Colonic mucosa (tissue), 4 donors: ENCODE measurements at regions not wholly inside any gene's neighbourhood (a gene's known extent, or its start where the extent isn't known, plus 50 kb on each side); places are given as distances from the start of the nearest gene placed in this dataset.
"Not testable (repeated sequence)": the region's sequence is repeated elsewhere in the genome, so short reads cannot be mapped to it uniquely, and the experiment has no call there.

Experiments used
- DNase-seq: peaks from one replicate; pipeline ENCODE4 v3.0.0-alpha.2; 2020
- H3K27ac ChIP-seq: fragments of 200-600 bp; one replicate; pipeline ENCODE4 v1.8.0; 2021
- H3K27me3 ChIP-seq: fragments of 200-600 bp; one replicate; pipeline ENCODE4 v1.8.0; 2021
- H3K36me3 ChIP-seq: fragments of 200-600 bp; one replicate; pipeline ENCODE4 v1.8.0; 2021
- H3K4me1 ChIP-seq: fragments of 200-600 bp; one replicate; pipeline ENCODE4 v1.8.0; 2021; ENCODE audit warnings: mild to moderate bottlenecking
- H3K4me3 ChIP-seq: fragments of 200-600 bp; one replicate; pipeline ENCODE4 v1.8.0; 2021
- H3K9ac ChIP-seq, 2 donors: one replicate each; pipeline ENCODE4 v1.7.0; 2013; ENCODE audit warnings: control low read depth in 2 of 2, low read depth in 2 of 2, low read length in 2 of 2
- H3K9me3 ChIP-seq: fragments of 200-600 bp; one replicate; pipeline ENCODE4 v1.8.0; 2021
- intact Hi-C: fragments of 100-400 bp; cut with DNase I; formaldehyde crosslinking; loops from one replicate; pipeline ENCODE4 v1.14.1; 2022
- TF ChIP-seq, protein P1 (sequence below): fragments of 200-600 bp; IDR thresholded peaks from one replicate; pipeline ENCODE4 v1.8.0; 2022; ENCODE audit warnings: antibody characterized with exemption, mild to moderate bottlenecking
- donor health status: healthy.
- donor health status: DM: no; HTN: no; CAD: no.
- donor health status: DM: no; HTN: no; CAD: no.

DNA sequence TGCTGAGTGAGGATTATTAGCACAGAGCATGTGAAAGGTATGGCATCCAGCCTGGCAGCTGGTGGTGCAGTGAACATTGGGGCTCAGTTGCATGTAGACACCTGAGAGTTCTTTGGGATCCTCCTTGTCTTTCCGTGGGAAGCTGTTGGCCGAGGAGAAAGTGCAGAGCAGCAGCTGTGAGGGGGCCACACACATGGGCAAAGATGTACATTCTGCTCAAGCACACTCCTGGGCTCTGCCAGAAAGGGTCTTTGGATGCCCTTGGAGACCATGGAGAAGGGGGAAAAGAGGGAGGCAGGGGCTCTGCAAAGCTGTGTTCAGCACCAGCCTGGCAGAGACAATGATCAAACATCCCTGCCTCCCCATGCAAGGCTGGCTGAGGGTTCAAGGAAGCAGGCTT lies 138.7 kb upstream of the PITX1 start:
- DNase-seq, result no peak
- H3K27ac ChIP-seq, result no peak overlapping the region
- intact Hi-C loops, result no loop called here

DNA sequence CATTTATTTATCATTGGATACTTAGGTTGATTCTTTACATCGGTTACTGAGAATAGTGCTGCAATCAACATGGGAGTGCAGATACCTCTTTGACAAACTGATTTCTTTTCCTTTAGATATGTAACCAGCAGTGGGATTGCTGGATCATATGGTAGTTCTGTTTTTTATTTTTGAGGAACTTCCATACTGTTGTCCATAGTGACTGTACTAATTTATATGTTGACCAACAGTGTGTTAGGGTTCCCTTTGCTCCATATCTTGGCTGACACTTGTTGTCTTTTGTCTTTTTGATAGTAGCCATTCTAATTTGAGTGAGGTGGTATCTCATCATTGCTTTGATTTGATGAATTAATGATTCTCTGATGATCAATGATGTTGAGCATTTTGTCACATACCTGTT lies 137.3 kb upstream of the PITX1 start:
- DNase-seq, result no peak
- Histone ChIP-seq H3K27me3 (no peaks in the 10 kb centered on the region), H3K4me1 (no peaks in the 10 kb centered on the region), H3K27ac (no peak overlapping the region), H3K9me3 (no peaks in the 10 kb centered on the region), H3K9ac (no peak overlapping the region), H3K4me3 (no peak overlapping the region), H3K36me3 (no peaks in the 10 kb centered on the region)
- intact Hi-C loops, result no loop called here
- TF ChIP-seq, protein P1, sequence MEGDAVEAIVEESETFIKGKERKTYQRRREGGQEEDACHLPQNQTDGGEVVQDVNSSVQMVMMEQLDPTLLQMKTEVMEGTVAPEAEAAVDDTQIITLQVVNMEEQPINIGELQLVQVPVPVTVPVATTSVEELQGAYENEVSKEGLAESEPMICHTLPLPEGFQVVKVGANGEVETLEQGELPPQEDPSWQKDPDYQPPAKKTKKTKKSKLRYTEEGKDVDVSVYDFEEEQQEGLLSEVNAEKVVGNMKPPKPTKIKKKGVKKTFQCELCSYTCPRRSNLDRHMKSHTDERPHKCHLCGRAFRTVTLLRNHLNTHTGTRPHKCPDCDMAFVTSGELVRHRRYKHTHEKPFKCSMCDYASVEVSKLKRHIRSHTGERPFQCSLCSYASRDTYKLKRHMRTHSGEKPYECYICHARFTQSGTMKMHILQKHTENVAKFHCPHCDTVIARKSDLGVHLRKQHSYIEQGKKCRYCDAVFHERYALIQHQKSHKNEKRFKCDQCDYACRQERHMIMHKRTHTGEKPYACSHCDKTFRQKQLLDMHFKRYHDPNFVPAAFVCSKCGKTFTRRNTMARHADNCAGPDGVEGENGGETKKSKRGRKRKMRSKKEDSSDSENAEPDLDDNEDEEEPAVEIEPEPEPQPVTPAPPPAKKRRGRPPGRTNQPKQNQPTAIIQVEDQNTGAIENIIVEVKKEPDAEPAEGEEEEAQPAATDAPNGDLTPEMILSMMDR, result no peak

More for the DNA sequence above, 138.7 kb upstream of the PITX1 start:
- TF ChIP-seq, protein P1, result no peak
- Histone ChIP-seq H3K9ac (no peak overlapping the region), H3K4me3 (no peak overlapping the region), H3K36me3 (no peaks in the 10 kb centered on the region), H3K4me1 (no peaks in the 10 kb centered on the region), H3K9me3 (no peaks in the 10 kb centered on the region), H3K27me3 (no peaks in the 10 kb centered on the region)

DNA sequence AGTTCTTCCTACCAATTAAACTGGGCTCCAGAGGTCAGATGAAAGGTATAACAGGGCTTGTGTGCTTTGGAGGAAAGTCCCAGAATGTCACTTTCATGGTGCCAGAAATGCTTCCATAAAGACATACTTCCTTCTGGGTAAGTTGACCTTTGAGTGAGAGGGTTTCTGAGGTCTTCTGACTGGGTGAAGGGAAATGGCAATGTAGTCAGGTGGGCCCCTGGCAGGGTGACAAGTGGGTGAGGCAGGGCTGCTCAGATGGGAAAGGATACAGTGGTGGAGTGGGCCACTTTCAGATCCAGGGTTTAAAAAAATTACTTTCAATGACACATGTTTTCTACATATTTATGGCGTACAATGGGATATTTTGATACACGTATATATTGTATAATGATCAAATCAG lies 136.5 kb upstream of the PITX1 start:
- intact Hi-C loops, result no loop called here
- H3K27me3 ChIP-seq, result no peaks in the 10 kb centered on the region
- H3K36me3 ChIP-seq, result no peaks in the 10 kb centered on the region
- no peak for DNase-seq
- no peak overlapping the region for H3K27ac ChIP-seq
- TF ChIP-seq, protein P1, result no peak
- no peaks in the 10 kb centered on the region for H3K4me1 ChIP-seq
- H3K4me3 ChIP-seq, result no peak overlapping the region
- no peak overlapping the region for H3K9ac ChIP-seq
- no peaks in the 10 kb centered on the region for H3K9me3 ChIP-seq

DNA sequence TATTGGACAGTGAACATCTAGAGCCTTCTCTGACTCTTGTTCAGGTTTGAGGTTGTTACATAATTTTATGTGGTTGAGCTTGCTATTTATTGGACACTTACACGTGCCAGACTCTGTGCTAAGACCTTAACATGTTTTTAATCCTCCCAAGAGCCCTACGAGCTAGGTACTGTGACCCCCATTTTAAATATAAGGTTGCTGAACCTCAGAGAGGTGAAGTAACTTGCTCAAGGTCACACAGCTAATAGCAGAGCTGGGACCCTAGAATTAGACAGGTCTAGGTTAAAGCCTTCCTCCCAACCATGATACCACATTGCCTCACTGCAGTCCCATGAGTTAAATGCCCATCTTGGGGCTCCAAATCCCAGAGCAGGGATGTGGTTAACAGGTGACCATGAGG lies 135.7 kb upstream of the PITX1 start:
- TF ChIP-seq, protein P1, result no peak
- no peaks in the 10 kb centered on the region for H3K27me3 ChIP-seq
- intact Hi-C loops, result no loop called here

DNA sequence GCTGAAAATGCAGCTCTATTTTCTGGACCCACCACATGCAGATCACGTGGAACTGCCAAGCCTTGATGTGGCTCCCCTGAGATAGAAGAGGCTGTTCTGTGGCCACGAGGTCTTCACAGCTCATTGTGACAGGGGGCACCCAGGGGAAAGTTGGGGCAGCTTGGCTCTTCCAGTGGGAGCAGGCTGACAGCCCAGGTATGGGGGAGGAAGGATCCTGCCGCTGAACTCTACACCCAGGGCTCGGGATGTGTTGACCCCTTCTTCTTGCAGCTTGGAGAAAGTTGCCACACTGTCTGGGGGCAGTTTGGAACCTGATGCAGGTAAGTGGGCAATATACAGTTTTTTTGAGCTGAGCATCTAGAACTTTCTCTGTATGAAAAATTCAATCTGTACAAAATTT lies 133.6 kb upstream of the PITX1 start:
- Histone ChIP-seq H3K27ac (no peak overlapping the region), H3K27me3 (no peaks in the 10 kb centered on the region), H3K9ac (no peak overlapping the region), H3K36me3 (no peaks in the 10 kb centered on the region), H3K4me3 (no peak overlapping the region), H3K4me1 (no peaks in the 10 kb centered on the region), H3K9me3 (no peaks in the 10 kb centered on the region)
- intact Hi-C loops, result no loop called here
- no peak for DNase-seq
- TF ChIP-seq, protein P1, result no peak

More for the DNA sequence above, 135.7 kb upstream of the PITX1 start:
- H3K27ac ChIP-seq, result no peak overlapping the region
- no peak overlapping the region for H3K9ac ChIP-seq
- H3K36me3 ChIP-seq, result no peaks in the 10 kb centered on the region
- H3K4me3 ChIP-seq, result no peak overlapping the region
- H3K4me1 ChIP-seq, result no peaks in the 10 kb centered on the region
- H3K9me3 ChIP-seq, result no peaks in the 10 kb centered on the region
- no peak for DNase-seq

DNA sequence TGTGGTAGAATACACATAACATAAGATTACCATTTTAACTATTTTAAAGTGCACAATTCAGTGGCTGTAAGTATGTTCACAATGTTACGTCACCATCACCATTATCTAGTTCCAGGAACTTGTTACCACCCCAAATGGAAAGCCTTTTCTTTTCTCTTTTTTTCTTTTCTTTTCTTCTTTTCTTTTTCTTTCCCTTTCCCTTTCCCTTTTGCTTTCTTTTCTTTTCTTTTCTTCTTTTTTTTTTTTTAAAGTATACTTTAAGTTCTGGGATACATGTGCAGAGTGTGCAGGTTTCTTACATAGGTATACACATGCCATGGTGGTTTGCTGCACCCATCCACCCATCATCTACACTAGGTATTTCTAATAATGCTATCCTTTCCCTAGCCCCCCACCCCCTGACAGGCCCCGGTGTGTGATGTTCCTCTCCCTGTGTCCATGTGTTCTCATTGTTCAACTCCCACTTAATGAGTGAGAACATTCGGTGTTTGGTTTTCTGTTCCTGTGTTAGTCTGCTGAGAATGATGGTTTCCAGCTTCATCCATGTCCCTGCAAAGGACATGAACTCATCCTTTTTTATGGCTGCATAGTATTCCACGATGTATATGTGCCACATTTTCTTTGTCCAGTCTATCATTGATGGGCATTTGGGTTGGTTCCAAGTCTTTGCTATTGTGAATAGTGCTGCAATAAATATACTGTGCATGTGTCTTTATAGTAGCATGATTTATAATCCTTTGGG lies 131.0 kb upstream of the PITX1 start:
- DNase-seq, H3K36me3 ChIP-seq, H3K27me3 ChIP-seq, H3K9me3 ChIP-seq, H3K4me3 ChIP-seq, H3K27ac ChIP-seq, intact Hi-C loops, H3K4me1 ChIP-seq, H3K9ac ChIP-seq: not testable (repeated sequence)
